KMS-11 (cell line): ENCODE measurements at regions not wholly inside any gene's neighbourhood (a gene's known extent, or its start where the extent isn't known, plus 50 kb on each side); places are given as distances from the start of the nearest gene placed in this dataset.

Experiments used
- H2AFZ ChIP-seq: fragments of 200-600 bp; sonication (generic); 2 replicates; pipeline ENCODE4 v1.6.1; 2016; ENCODE audit warnings: antibody characterized with exemption, mixed run types, low read depth
- H3K27ac ChIP-seq: fragments of 200-600 bp; sonication (generic); 2 replicates; pipeline ENCODE4 v1.6.1; 2016; ENCODE audit warnings: mild to moderate bottlenecking, mixed run types
- H3K27me3 ChIP-seq: fragments of 200-600 bp; sonication (generic); 2 replicates; pipeline ENCODE4 v1.6.1; 2017; ENCODE audit warnings: mild to moderate bottlenecking, low read depth, mixed run types, moderate library complexity; ENCODE audit not compliant: insufficient read depth
- H3K36me3 ChIP-seq: fragments of 200-600 bp; sonication (generic); 2 replicates; pipeline ENCODE4 v1.6.1; 2017; ENCODE audit warnings: mild to moderate bottlenecking, mixed run types; ENCODE audit not compliant: insufficient read depth
- H3K4me1 ChIP-seq: fragments of 200-600 bp; sonication (generic); 2 replicates; pipeline ENCODE4 v1.6.1; 2016; ENCODE audit warnings: mild to moderate bottlenecking, low read depth, mixed run types; ENCODE audit not compliant: poor library complexity, severe bottlenecking
- H3K4me2 ChIP-seq: fragments of 200-600 bp; sonication (generic); 2 replicates; pipeline ENCODE4 v1.7.0; 2016; ENCODE audit warnings: mild to moderate bottlenecking, mixed run types
- H3K4me3 ChIP-seq: fragments of 200-600 bp; sonication (generic); IDR thresholded peaks from 2 replicates; pipeline ENCODE4 v1.6.1; 2017; ENCODE audit warnings: low read depth, low read length, mixed read lengths; ENCODE audit not compliant: insufficient read depth
- H3K79me2 ChIP-seq: fragments of 200-600 bp; sonication (generic); 2 replicates; pipeline ENCODE4 v1.6.1; 2016; ENCODE audit warnings: low read depth, mixed run types; ENCODE audit not compliant: insufficient read depth
- H3K9ac ChIP-seq: fragments of 200-600 bp; sonication (generic); 2 replicates; pipeline ENCODE4 v1.6.1; 2016; ENCODE audit warnings: mild to moderate bottlenecking, mixed run types
- H4K20me1 ChIP-seq: fragments of 200-600 bp; sonication (generic); 2 replicates; pipeline ENCODE4 v1.6.1; 2016; ENCODE audit warnings: mild to moderate bottlenecking, mixed run types; ENCODE audit not compliant: insufficient read depth
- TF ChIP-seq, protein P1 (sequence below): fragments of 200-600 bp; sonication (generic); conservative IDR thresholded peaks from 2 replicates; pipeline ENCODE4 v1.6.1; 2017; ENCODE audit warnings: low read depth, mild to moderate bottlenecking, antibody characterized with exemption, low read length, moderate library complexity, mixed read lengths

- Histone ChIP-seq H3K27ac (no peak overlapping the region), H3K9ac (no peak overlapping the region), H3K79me2 (no peaks in the 10 kb centered on the region), H2AFZ (no peak overlapping the region), H3K36me3 (no peaks in the 10 kb centered on the region), H3K27me3 (peaks cover 88% of the 10 kb centered on the region), H3K4me2 (no peak overlapping the region), H3K4me3 (no peak overlapping the region), H4K20me1 (no peaks in the 10 kb centered on the region), H3K4me1 (no peaks in the 10 kb centered on the region)
- TF ChIP-seq, protein P1, sequence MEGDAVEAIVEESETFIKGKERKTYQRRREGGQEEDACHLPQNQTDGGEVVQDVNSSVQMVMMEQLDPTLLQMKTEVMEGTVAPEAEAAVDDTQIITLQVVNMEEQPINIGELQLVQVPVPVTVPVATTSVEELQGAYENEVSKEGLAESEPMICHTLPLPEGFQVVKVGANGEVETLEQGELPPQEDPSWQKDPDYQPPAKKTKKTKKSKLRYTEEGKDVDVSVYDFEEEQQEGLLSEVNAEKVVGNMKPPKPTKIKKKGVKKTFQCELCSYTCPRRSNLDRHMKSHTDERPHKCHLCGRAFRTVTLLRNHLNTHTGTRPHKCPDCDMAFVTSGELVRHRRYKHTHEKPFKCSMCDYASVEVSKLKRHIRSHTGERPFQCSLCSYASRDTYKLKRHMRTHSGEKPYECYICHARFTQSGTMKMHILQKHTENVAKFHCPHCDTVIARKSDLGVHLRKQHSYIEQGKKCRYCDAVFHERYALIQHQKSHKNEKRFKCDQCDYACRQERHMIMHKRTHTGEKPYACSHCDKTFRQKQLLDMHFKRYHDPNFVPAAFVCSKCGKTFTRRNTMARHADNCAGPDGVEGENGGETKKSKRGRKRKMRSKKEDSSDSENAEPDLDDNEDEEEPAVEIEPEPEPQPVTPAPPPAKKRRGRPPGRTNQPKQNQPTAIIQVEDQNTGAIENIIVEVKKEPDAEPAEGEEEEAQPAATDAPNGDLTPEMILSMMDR, result no peak
These were observed 74.6 kb upstream of the BHLHE23 start for GRCh38 chr20:63081351-63081750.

DNA sequence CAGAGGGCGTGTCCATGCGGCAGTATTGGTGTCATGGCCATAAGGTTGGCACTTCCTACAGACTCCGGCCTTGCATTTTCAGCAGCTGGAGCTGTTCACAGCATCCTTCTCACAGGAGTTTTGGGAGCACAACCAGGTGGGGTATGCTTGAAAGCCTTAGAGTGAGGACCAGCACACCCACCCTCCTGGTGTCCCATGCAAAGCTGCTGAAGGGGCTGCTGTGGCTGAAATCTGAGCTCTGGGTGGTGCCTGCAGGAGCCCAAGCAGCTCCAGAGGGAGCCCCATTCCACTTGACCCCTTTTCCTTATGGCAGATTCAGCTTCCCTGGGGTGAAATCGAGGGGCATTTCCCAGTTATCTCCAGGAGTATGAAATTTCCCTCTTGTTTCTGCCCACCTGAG, 74.0 kb upstream of the BHLHE23 start:
- no peak overlapping the region for H2AFZ ChIP-seq
- no peaks in the 10 kb centered on the region for H3K36me3 ChIP-seq
- H3K4me3 ChIP-seq, result no peak overlapping the region
- no peaks in the 10 kb centered on the region for H3K79me2 ChIP-seq
- peaks cover 88% of the 10 kb centered on the region for H3K27me3 ChIP-seq
- no peak overlapping the region for H3K9ac ChIP-seq
- no peak overlapping the region for H3K4me2 ChIP-seq
- TF ChIP-seq, protein P1, result no peak
- no peak overlapping the region for H3K27ac ChIP-seq
- no peaks in the 10 kb centered on the region for H3K4me1 ChIP-seq
- no peaks in the 10 kb centered on the region for H4K20me1 ChIP-seq

DNA sequence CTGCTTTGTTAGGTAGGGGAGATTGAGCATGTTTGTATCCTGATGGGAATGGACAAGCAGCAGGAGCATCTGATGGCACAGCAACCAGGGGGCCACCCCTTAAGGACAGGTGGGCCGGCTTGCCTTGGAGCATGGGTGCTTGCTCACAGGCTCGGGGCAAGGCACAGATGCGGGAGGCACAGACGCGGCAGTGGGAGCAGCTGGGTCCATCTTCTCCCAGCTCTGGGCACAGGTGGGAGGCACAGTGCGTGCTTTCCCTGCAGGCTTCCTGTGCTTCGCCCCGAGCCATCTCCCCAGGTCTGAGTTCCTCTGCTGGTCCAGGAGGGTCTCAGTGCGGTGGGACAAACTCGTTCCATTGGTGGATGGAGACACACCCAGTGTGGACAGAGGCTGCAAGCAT, 73.6 kb upstream of the BHLHE23 start:
- H3K36me3 ChIP-seq, result no peaks in the 10 kb centered on the region
- TF ChIP-seq, protein P1, result no peak
- H3K4me2 ChIP-seq, result no peak overlapping the region
- H3K9ac ChIP-seq, result no peak overlapping the region
- H3K79me2 ChIP-seq, result no peaks in the 10 kb centered on the region
- H3K4me3 ChIP-seq, result no peak overlapping the region
- H4K20me1 ChIP-seq, result no peaks in the 10 kb centered on the region
- H3K27ac ChIP-seq, result no peak overlapping the region
- H2AFZ ChIP-seq, result no peak overlapping the region
- peaks cover 88% of the 10 kb centered on the region for H3K27me3 ChIP-seq
- no peaks in the 10 kb centered on the region for H3K4me1 ChIP-seq

DNA sequence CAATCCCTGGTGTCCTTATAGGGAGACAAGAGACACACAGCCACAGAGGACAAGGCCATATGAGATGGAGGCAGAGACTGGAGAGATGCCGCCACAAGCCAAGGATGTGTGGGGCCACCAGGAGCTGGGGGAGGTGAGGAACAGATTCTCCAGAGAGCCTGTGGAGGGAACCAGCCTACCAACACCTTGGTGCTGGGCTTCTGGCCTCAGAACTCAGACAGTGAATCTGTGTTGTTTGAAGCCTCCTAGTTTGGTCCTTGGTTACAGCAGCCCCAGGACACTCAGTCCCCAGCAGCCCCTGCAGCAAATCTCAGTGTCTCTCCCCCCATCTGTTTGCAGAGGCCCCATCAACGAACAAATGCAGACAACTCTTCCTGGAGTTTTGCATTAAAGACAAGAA, 73.2 kb upstream of the BHLHE23 start:
- Histone ChIP-seq H3K36me3 (no peaks in the 10 kb centered on the region), H3K4me1 (no peaks in the 10 kb centered on the region), H2AFZ (no peak overlapping the region)

More for the DNA sequence above, 73.2 kb upstream of the BHLHE23 start:
- Histone ChIP-seq H3K4me2 (no peak overlapping the region), H3K4me3 (no peak overlapping the region), H4K20me1 (no peaks in the 10 kb centered on the region), H3K79me2 (no peaks in the 10 kb centered on the region), H3K27ac (no peak overlapping the region), H3K9ac (no peak overlapping the region), H3K27me3 (peaks cover 89% of the 10 kb centered on the region)
- TF ChIP-seq, protein P1, result no peak
